ENCODE measurements at regions not wholly inside any gene's neighbourhood (a gene's known extent, or its start where the extent isn't known, plus 50 kb on each side); places are given as distances from the start of the nearest gene placed in this dataset.
A peak's percentile ranks its signal among the peaks of the same experiment; 100 is the strongest.

- Histone ChIP-seq H3K9me3 (replicated peaks in 1 of 2; ENCODE audit: control insufficient read depth in 2 of 2, insufficient read depth in 1 of 2, low read depth in 1 of 2, low read length in 2 of 2) (peaks cover 0 to 2% of the 10 kb centered on the region in 2 donors), H3K4me3 (ENCODE audit: low read length in 2 of 2) (no peak overlapping the region)
Measured at GRCh38 chr10:44572146-44572545, 187.2 kb upstream of the CXCL12 start.

GRCh38 chr10:44573821-44574220 lies 188.9 kb upstream of the CXCL12 start:
- Histone ChIP-seq H2AK5ac (ENCODE audit: low read depth, low read length) (no peak overlapping the region), H3K27ac (replicated peaks; ENCODE audit: low read length) (no peak overlapping the region), H3K9me3 (replicated peaks in 1 of 2; ENCODE audit: control insufficient read depth in 2 of 2, insufficient read depth in 1 of 2, low read depth in 1 of 2, low read length in 2 of 2) (peaks cover 0 to 2% of the 10 kb centered on the region in 2 donors), H2BK15ac (ENCODE audit: low read length) (no peak overlapping the region), H2BK5ac (ENCODE audit: low read length) (no peak overlapping the region), H3K4me1 (ENCODE audit: control insufficient read depth in 2 of 2, insufficient read depth in 1 of 2, low read depth in 1 of 2, low read length in 2 of 2) (peaks cover 0 to 3% of the 10 kb centered on the region in 2 donors), H2BK12ac (ENCODE audit: low read length) (no peak overlapping the region), H2AFZ (ENCODE audit: low read length) (no peak overlapping the region), H3K27me3 (ENCODE audit: control insufficient read depth in 3 of 3, insufficient read depth in 3 of 3, low read depth in 1 of 3, low read length in 3 of 3) (no peaks in the 10 kb centered on the region), H4K91ac (ENCODE audit: low read depth, low read length, poor library complexity) (no peak overlapping the region), H3K18ac (ENCODE audit: low read length) (no peak overlapping the region), H2BK120ac (ENCODE audit: low read depth, low read length) (no peak overlapping the region), H3K9ac (ENCODE audit: low read depth, low read length, poor library complexity) (no peak overlapping the region), H3K36me3 (replicated peaks in 1 of 2; ENCODE audit: control insufficient read depth in 2 of 2, insufficient read depth in 2 of 2, low read length in 2 of 2) (no peaks in the 10 kb centered on the region), H3K4ac (ENCODE audit: low read length) (no peak overlapping the region), H3K23ac (ENCODE audit: low read depth, low read length, poor library complexity) (no peak overlapping the region), H4K8ac (ENCODE audit: low read depth, low read length) (no peak overlapping the region), H3K4me3 (ENCODE audit: low read length in 2 of 2) (no peak overlapping the region), H3K14ac (ENCODE audit: low read length) (no peak overlapping the region), H3K4me2 (ENCODE audit: insufficient read depth, low read length, poor library complexity, severe bottlenecking) (no peak overlapping the region), H3K79me1 (ENCODE audit: low read depth, low read length) (no peaks in the 10 kb centered on the region)
- WGBS, 2 donors (ENCODE audit: extremely low coverage in 2 of 2, insufficient read length in 2 of 2, insufficient replicate concordance in 1 of 2), result no CpG with 5 or more reads among the region's 1 CpG
- DNase-seq (ENCODE audit: low spot score), result no peak

More at GRCh38 chr10:44572146-44572545, 187.2 kb upstream of the CXCL12 start:
- Histone ChIP-seq H3K9ac (ENCODE audit: low read depth, low read length, poor library complexity) (no peak overlapping the region), H3K36me3 (replicated peaks in 1 of 2; ENCODE audit: control insufficient read depth in 2 of 2, insufficient read depth in 2 of 2, low read length in 2 of 2) (no peaks in the 10 kb centered on the region), H2AFZ (ENCODE audit: low read length) (no peak overlapping the region), H2BK5ac (ENCODE audit: low read length) (no peak overlapping the region), H2BK15ac (ENCODE audit: low read length) (no peak overlapping the region), H3K4ac (ENCODE audit: low read length) (no peak overlapping the region), H2AK5ac (ENCODE audit: low read depth, low read length) (no peak overlapping the region), H2BK12ac (ENCODE audit: low read length) (no peak overlapping the region), H3K14ac (ENCODE audit: low read length) (no peak overlapping the region), H3K27ac (replicated peaks; ENCODE audit: low read length) (no peak overlapping the region), H3K79me1 (ENCODE audit: low read depth, low read length) (no peaks in the 10 kb centered on the region), H3K23ac (ENCODE audit: low read depth, low read length, poor library complexity) (no peak overlapping the region), H3K27me3 (ENCODE audit: control insufficient read depth in 3 of 3, insufficient read depth in 3 of 3, low read depth in 1 of 3, low read length in 3 of 3) (no peaks in the 10 kb centered on the region), H3K18ac (ENCODE audit: low read length) (no peak overlapping the region), H3K4me1 (ENCODE audit: control insufficient read depth in 2 of 2, insufficient read depth in 1 of 2, low read depth in 1 of 2, low read length in 2 of 2) (peaks cover 0 to 3% of the 10 kb centered on the region in 2 donors), H4K8ac (ENCODE audit: low read depth, low read length) (no peak overlapping the region), H4K91ac (ENCODE audit: low read depth, low read length, poor library complexity) (no peak overlapping the region), H3K4me2 (ENCODE audit: insufficient read depth, low read length, poor library complexity, severe bottlenecking) (no peak overlapping the region), H2BK120ac (ENCODE audit: low read depth, low read length) (no peak overlapping the region)
- no peak for DNase-seq (ENCODE audit: low spot score)
- WGBS, 2 donors (ENCODE audit: extremely low coverage in 2 of 2, insufficient read length in 2 of 2, insufficient replicate concordance in 1 of 2), result no CpG with 5 or more reads among the region's 6 CpGs

- no peak overlapping the region for H2BK120ac ChIP-seq (ENCODE audit: low read depth, low read length)
- H3K4ac ChIP-seq (ENCODE audit: low read length), result no peak overlapping the region
- no CpG with 5 or more reads among the region's 10 CpGs for WGBS, 2 donors (ENCODE audit: extremely low coverage in 2 of 2, insufficient read length in 2 of 2, insufficient replicate concordance in 1 of 2)
- peak overlapping the region; percentile 52 for H2AK5ac ChIP-seq (ENCODE audit: low read depth, low read length)
- no peak overlapping the region for H3K27ac ChIP-seq (replicated peaks; ENCODE audit: low read length)
- no peak overlapping the region for H2AFZ ChIP-seq (ENCODE audit: low read length)
- DNase-seq (ENCODE audit: low spot score), result no peak
- H3K18ac ChIP-seq (ENCODE audit: low read length), result peak overlapping the region; percentile 49
- H4K8ac ChIP-seq (ENCODE audit: low read depth, low read length), result peak overlapping the region; percentile 76
- no peak overlapping the region for H2BK5ac ChIP-seq (ENCODE audit: low read length)
- H3K27me3 ChIP-seq (ENCODE audit: control insufficient read depth in 3 of 3, insufficient read depth in 3 of 3, low read depth in 1 of 3, low read length in 3 of 3), result no peaks in the 10 kb centered on the region
- H3K4me3 ChIP-seq (ENCODE audit: low read length in 2 of 2), result peak overlapping the region in 1 of 2 donors; percentile 54
- peak overlapping the region; percentile 64 for H3K14ac ChIP-seq (ENCODE audit: low read length)
- H3K4me2 ChIP-seq (ENCODE audit: insufficient read depth, low read length, poor library complexity, severe bottlenecking), result no peak overlapping the region
- no peaks in the 10 kb centered on the region for H3K36me3 ChIP-seq (replicated peaks in 1 of 2; ENCODE audit: control insufficient read depth in 2 of 2, insufficient read depth in 2 of 2, low read length in 2 of 2)
- H3K9me3 ChIP-seq (replicated peaks in 1 of 2; ENCODE audit: control insufficient read depth in 2 of 2, insufficient read depth in 1 of 2, low read depth in 1 of 2, low read length in 2 of 2), result peaks cover 0 to 2% of the 10 kb centered on the region in 2 donors
- H3K9ac ChIP-seq (ENCODE audit: low read depth, low read length, poor library complexity), result peak overlapping the region; percentile 45
- H2BK15ac ChIP-seq (ENCODE audit: low read length), result no peak overlapping the region
- no peak overlapping the region for H4K91ac ChIP-seq (ENCODE audit: low read depth, low read length, poor library complexity)
- no peaks in the 10 kb centered on the region for H3K79me1 ChIP-seq (ENCODE audit: low read depth, low read length)
- H3K4me1 ChIP-seq (ENCODE audit: control insufficient read depth in 2 of 2, insufficient read depth in 1 of 2, low read depth in 1 of 2, low read length in 2 of 2), result no peaks in the 10 kb centered on the region
- peak overlapping the region; percentile 70 for H3K23ac ChIP-seq (ENCODE audit: low read depth, low read length, poor library complexity)
- H2BK12ac ChIP-seq (ENCODE audit: low read length), result peak overlapping the region; percentile 11
Measured at GRCh38 chr10:44574596-44575480, 189.9 kb upstream of the CXCL12 start.

GRCh38 chr10:44575601-44576380 lies 190.9 kb upstream of the CXCL12 start:
- Histone ChIP-seq H3K4ac (ENCODE audit: low read length) (no peak overlapping the region), H3K79me1 (ENCODE audit: low read depth, low read length) (no peaks in the 10 kb centered on the region)

More at GRCh38 chr10:44575601-44576380, 190.9 kb upstream of the CXCL12 start:
- Histone ChIP-seq H3K9ac (ENCODE audit: low read depth, low read length, poor library complexity) (peak overlapping the region; percentile 56), H2AFZ (ENCODE audit: low read length) (no peak overlapping the region), H2AK5ac (ENCODE audit: low read depth, low read length) (peak overlapping the region; percentile 52), H2BK120ac (ENCODE audit: low read depth, low read length) (no peak overlapping the region), H4K91ac (ENCODE audit: low read depth, low read length, poor library complexity) (no peak overlapping the region), H3K18ac (ENCODE audit: low read length) (peak overlapping the region; percentile 77), H4K8ac (ENCODE audit: low read depth, low read length) (no peak overlapping the region), H3K36me3 (replicated peaks in 1 of 2; ENCODE audit: control insufficient read depth in 2 of 2, insufficient read depth in 2 of 2, low read length in 2 of 2) (no peaks in the 10 kb centered on the region), H3K27ac (replicated peaks; ENCODE audit: low read length) (no peak overlapping the region), H3K4me2 (ENCODE audit: insufficient read depth, low read length, poor library complexity, severe bottlenecking) (no peak overlapping the region), H3K9me3 (replicated peaks in 1 of 2; ENCODE audit: control insufficient read depth in 2 of 2, insufficient read depth in 1 of 2, low read depth in 1 of 2, low read length in 2 of 2) (no peaks in the 10 kb centered on the region), H3K27me3 (ENCODE audit: control insufficient read depth in 3 of 3, insufficient read depth in 3 of 3, low read depth in 1 of 3, low read length in 3 of 3) (no peaks in the 10 kb centered on the region), H3K23ac (ENCODE audit: low read depth, low read length, poor library complexity) (peak overlapping the region; percentile 22), H3K14ac (ENCODE audit: low read length) (peak overlapping the region; percentile 58), H3K4me1 (ENCODE audit: control insufficient read depth in 2 of 2, insufficient read depth in 1 of 2, low read depth in 1 of 2, low read length in 2 of 2) (no peaks in the 10 kb centered on the region), H3K4me3 (ENCODE audit: low read length in 2 of 2) (no peak overlapping the region), H2BK12ac (ENCODE audit: low read length) (no peak overlapping the region), H2BK5ac (ENCODE audit: low read length) (no peak overlapping the region), H2BK15ac (ENCODE audit: low read length) (no peak overlapping the region)
- no peak for DNase-seq (ENCODE audit: low spot score)
- no CpG with 5 or more reads among the region's 18 CpGs for WGBS, 2 donors (ENCODE audit: extremely low coverage in 2 of 2, insufficient read length in 2 of 2, insufficient replicate concordance in 1 of 2)

Data from neuronal stem cell (in vitro differentiated cells).